Astrocyte (in vitro differentiated cells and primary cell): ENCODE measurements at regions not wholly inside any gene's neighbourhood (a gene's known extent, or its start where the extent isn't known, plus 50 kb on each side); places are given as distances from the start of the nearest gene placed in this dataset.

Source experiments
- DNase-seq: peaks from one replicate; pipeline ENCODE4 v3.0.0-alpha.2; 2010; ENCODE audit warnings: low read depth
- FAIRE-seq: peaks from 2 replicates; lab custom pipeline; 2011; peaks lifted over from hg19 to GRCh38; lab: Jason Lieb, UNC
- H2AFZ ChIP-seq: 2 replicates; pipeline ENCODE4 v1.6.0; 2012; ENCODE audit warnings: low read depth, low read length, inconsistent platforms
- H3K27ac ChIP-seq: 2 replicates; pipeline ENCODE4 v1.5.1; 2011; ENCODE audit warnings: low read depth, low read length, inconsistent platforms
- H3K27me3 ChIP-seq: 2 replicates; pipeline ENCODE4 v1.6.0; 2011; ENCODE audit warnings: low read length, inconsistent platforms; ENCODE audit not compliant: insufficient read depth
- H3K36me3 ChIP-seq: 2 replicates; pipeline ENCODE4 v1.5.1; 2011; ENCODE audit warnings: low read length, inconsistent platforms; ENCODE audit not compliant: insufficient read depth
- H3K4me1 ChIP-seq: 2 replicates; pipeline ENCODE4 v1.5.1; 2011; ENCODE audit warnings: low read length, inconsistent platforms; ENCODE audit not compliant: insufficient read depth
- H3K4me2 ChIP-seq: 2 replicates; pipeline ENCODE4 v1.6.0; 2012; ENCODE audit warnings: low read length, inconsistent platforms
- H3K4me3 ChIP-seq: 2 replicates; pipeline ENCODE4 v1.5.1; 2011; ENCODE audit warnings: low read depth, mild to moderate bottlenecking, low read length, inconsistent platforms; ENCODE audit not compliant: insufficient read depth
- H3K79me2 ChIP-seq: 2 replicates; pipeline ENCODE4 v1.6.0; 2012; ENCODE audit warnings: mild to moderate bottlenecking, low read length, inconsistent platforms; ENCODE audit not compliant: insufficient read depth
- H3K9ac ChIP-seq: 2 replicates; pipeline ENCODE4 v1.6.0; 2012; ENCODE audit warnings: mild to moderate bottlenecking, low read length, inconsistent platforms
- H3K9me3 ChIP-seq: 2 replicates; pipeline ENCODE4 v1.5.1; 2012; ENCODE audit warnings: low read depth, mild to moderate bottlenecking, low read length, inconsistent platforms; ENCODE audit not compliant: insufficient read depth
- H4K20me1 ChIP-seq: 2 replicates; pipeline ENCODE4 v1.6.0; 2012; ENCODE audit warnings: low read length, inconsistent platforms; ENCODE audit not compliant: insufficient read depth
- H3K27ac Mint-ChIP-seq: one replicate; pipeline ENCODE4 v1.8.0; 2021; ENCODE audit warnings: mild to moderate bottlenecking, mixed read lengths; ENCODE audit not compliant: unreplicated experiment
- H3K27me3 Mint-ChIP-seq: one replicate; pipeline ENCODE4 v1.8.0; 2021; ENCODE audit warnings: low read depth, mixed read lengths; ENCODE audit not compliant: unreplicated experiment
- H3K36me3 Mint-ChIP-seq: one replicate; pipeline ENCODE4 v1.8.0; 2021; ENCODE audit warnings: low read depth, mixed read lengths; ENCODE audit not compliant: unreplicated experiment
- H3K4me1 Mint-ChIP-seq: one replicate; pipeline ENCODE4 v1.8.0; 2021; ENCODE audit warnings: low read depth, mixed read lengths; ENCODE audit not compliant: unreplicated experiment
- H3K4me3 Mint-ChIP-seq: one replicate; pipeline ENCODE4 v1.8.0; 2021; ENCODE audit warnings: mild to moderate bottlenecking, moderate library complexity, mixed read lengths; ENCODE audit not compliant: unreplicated experiment
- H3K9me3 Mint-ChIP-seq: one replicate; pipeline ENCODE4 v1.8.0; 2021; ENCODE audit warnings: mild to moderate bottlenecking, mixed read lengths; ENCODE audit not compliant: unreplicated experiment
- EZH2 ChIP-seq: IDR thresholded peaks from 2 replicates; pipeline ENCODE4 v1.6.1; 2012; ENCODE audit warnings: mild to moderate bottlenecking, low read length, inconsistent platforms; ENCODE audit not compliant: insufficient read depth
- TF ChIP-seq, protein P1 (sequence below): IDR thresholded peaks from 2 replicates; pipeline ENCODE4 v1.5.1; 2011; ENCODE audit warnings: low read depth, mild to moderate bottlenecking, inconsistent platforms, low read length, moderate library complexity; ENCODE audit not compliant: insufficient read depth

DNA sequence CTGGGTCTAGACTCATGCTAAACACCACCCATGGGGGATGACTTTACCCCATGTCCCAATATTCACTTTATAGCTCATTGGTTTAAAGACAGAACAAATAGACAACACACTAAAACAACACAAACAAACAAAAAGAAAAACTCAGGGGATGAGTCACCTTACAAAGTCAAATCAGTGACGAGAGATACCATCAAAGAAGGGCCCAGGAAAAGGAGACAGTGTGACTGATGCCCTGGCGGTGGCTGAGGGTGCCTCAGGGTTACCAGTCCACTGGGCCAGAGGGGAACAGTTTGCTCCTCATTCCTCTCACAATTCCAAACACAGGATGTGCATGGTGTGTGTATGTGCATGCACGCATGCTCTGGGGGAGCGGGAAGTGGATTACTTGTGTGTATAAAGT is 171.3 kb upstream of the PRKCQ start:
- Mint-ChIP-seq H3K4me3 (no peak overlapping the region), H3K9me3 (no peaks in the 10 kb centered on the region), H3K36me3 (no peaks in the 10 kb centered on the region), H3K27ac (no peak overlapping the region), H3K4me1 (no peaks in the 10 kb centered on the region), H3K27me3 (peaks cover 5% of the 10 kb centered on the region)
- no peak for TF ChIP-seq EZH2
- TF ChIP-seq, protein P1, sequence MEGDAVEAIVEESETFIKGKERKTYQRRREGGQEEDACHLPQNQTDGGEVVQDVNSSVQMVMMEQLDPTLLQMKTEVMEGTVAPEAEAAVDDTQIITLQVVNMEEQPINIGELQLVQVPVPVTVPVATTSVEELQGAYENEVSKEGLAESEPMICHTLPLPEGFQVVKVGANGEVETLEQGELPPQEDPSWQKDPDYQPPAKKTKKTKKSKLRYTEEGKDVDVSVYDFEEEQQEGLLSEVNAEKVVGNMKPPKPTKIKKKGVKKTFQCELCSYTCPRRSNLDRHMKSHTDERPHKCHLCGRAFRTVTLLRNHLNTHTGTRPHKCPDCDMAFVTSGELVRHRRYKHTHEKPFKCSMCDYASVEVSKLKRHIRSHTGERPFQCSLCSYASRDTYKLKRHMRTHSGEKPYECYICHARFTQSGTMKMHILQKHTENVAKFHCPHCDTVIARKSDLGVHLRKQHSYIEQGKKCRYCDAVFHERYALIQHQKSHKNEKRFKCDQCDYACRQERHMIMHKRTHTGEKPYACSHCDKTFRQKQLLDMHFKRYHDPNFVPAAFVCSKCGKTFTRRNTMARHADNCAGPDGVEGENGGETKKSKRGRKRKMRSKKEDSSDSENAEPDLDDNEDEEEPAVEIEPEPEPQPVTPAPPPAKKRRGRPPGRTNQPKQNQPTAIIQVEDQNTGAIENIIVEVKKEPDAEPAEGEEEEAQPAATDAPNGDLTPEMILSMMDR: no peak
- no peak overlapping the region for H3K4me2 ChIP-seq
- H2AFZ ChIP-seq: no peak overlapping the region
- H3K36me3 ChIP-seq: no peaks in the 10 kb centered on the region
- no peak overlapping the region for H3K4me3 ChIP-seq
- H4K20me1 ChIP-seq: no peaks in the 10 kb centered on the region
- peaks cover 16% of the 10 kb centered on the region for H3K4me1 ChIP-seq
- no peak overlapping the region for H3K27ac ChIP-seq
- H3K9ac ChIP-seq: no peak overlapping the region
- no peak for DNase-seq
- no peaks in the 10 kb centered on the region for H3K27me3 ChIP-seq
- FAIRE-seq: no peak
- no peaks in the 10 kb centered on the region for H3K79me2 ChIP-seq
- H3K9me3 ChIP-seq: no peaks in the 10 kb centered on the region

DNA sequence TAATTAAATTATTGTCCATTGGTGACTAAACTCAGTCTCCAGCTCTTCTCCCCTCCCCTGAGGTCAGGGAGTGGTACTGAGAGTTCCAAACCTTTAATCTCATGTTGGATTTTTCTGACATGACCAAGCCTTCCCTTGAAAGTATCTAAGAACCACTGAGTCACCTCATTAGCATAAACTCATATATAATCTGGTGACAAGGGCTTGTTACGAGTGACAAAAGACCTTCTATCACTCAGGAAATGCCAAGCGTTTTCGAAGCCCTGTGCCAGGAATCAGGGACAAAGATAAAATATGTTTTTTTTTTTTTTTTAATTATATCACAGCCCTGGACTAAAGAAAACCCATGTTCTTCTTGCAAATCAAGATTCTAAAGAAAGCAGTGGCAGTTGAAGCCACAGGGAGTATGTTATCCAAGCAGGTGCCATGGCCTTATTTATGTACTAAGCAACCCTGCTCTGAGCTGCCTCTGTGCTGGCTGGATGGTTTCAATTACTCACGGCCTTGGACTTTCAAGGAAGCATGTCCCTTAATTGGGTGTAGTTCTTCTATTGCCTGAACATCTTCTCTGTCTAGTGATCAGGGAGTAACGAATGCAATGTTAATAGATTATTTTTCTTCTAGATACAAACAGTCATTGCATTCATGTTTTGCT is 169.0 kb upstream of the PRKCQ start:
- H3K4me2 ChIP-seq: peak overlapping the region; percentile 81
- H3K4me1 Mint-ChIP-seq: no peaks in the 10 kb centered on the region
- H3K79me2 ChIP-seq: no peaks in the 10 kb centered on the region
- H3K27ac ChIP-seq: peak overlapping the region; percentile 66
- peak; percentile 89 for DNase-seq
- no peaks in the 10 kb centered on the region for H3K36me3 Mint-ChIP-seq
- peaks cover 5% of the 10 kb centered on the region for H3K27me3 Mint-ChIP-seq
- H3K9me3 ChIP-seq: no peaks in the 10 kb centered on the region
- no peak overlapping the region for H3K4me3 Mint-ChIP-seq
- no peak overlapping the region for H2AFZ ChIP-seq
- H3K9ac ChIP-seq: no peak overlapping the region
- H3K4me1 ChIP-seq: peaks cover 14% of the 10 kb centered on the region
- no peaks in the 10 kb centered on the region for H3K36me3 ChIP-seq
- H3K27ac Mint-ChIP-seq: no peak overlapping the region
- H4K20me1 ChIP-seq: no peaks in the 10 kb centered on the region
- no peaks in the 10 kb centered on the region for H3K27me3 ChIP-seq
- FAIRE-seq: peak; percentile 41
- peak overlapping the region; percentile 36 for H3K4me3 ChIP-seq
- no peak for TF ChIP-seq EZH2
- TF ChIP-seq, protein P1: no peak
- no peaks in the 10 kb centered on the region for H3K9me3 Mint-ChIP-seq

DNA sequence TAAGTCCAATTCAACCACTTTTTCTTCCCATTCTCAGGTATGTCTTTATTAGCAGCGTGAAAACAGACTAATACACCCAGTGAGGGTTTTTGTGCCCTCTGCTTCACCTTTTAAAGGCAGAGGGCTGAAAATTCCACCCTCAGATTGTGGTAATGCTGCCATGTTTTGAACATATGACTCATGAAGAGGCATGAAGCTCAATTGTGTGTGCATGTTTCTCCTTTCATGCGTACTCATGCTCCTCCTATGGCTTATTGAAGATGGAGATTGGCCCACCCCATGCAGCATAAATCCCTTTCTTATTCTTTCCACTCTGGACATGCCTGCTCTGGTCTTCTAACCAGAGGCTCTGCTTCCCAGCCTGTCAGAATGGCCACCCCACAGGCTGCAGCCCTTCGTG is 168.0 kb upstream of the PRKCQ start:
- FAIRE-seq (no peak), DNase-seq (peak; percentile 29)
- H3K4me2 ChIP-seq: peak overlapping the region; percentile 81
- no peaks in the 10 kb centered on the region for H3K79me2 ChIP-seq
- H3K4me3 Mint-ChIP-seq: no peak overlapping the region
- H3K27ac ChIP-seq: no peak overlapping the region
- H2AFZ ChIP-seq: no peak overlapping the region
- no peaks in the 10 kb centered on the region for H3K36me3 Mint-ChIP-seq
- H3K9ac ChIP-seq: no peak overlapping the region
- no peaks in the 10 kb centered on the region for H3K36me3 ChIP-seq
- H3K27ac Mint-ChIP-seq: no peak overlapping the region
- H3K27me3 ChIP-seq: no peaks in the 10 kb centered on the region
- H3K4me3 ChIP-seq: no peak overlapping the region
- peaks cover 5% of the 10 kb centered on the region for H3K27me3 Mint-ChIP-seq
- no peaks in the 10 kb centered on the region for H4K20me1 ChIP-seq
- no peaks in the 10 kb centered on the region for H3K9me3 ChIP-seq
- H3K9me3 Mint-ChIP-seq: no peaks in the 10 kb centered on the region
- H3K4me1 ChIP-seq: peaks cover 14% of the 10 kb centered on the region
- H3K4me1 Mint-ChIP-seq: peaks cover 3% of the 10 kb centered on the region
- TF ChIP-seq EZH2: no peak
- TF ChIP-seq, protein P1: no peak
